SU-DHL-6 (cell line): ENCODE measurements at regions not wholly inside any gene's neighbourhood (a gene's known extent, or its start where the extent isn't known, plus 50 kb on each side); places are given as distances from the start of the nearest gene placed in this dataset.

ENCODE experiments used
- H2AFZ ChIP-seq: fragments of 200-600 bp; sonication (generic); 2 replicates; pipeline ENCODE4 v1.6.1; 2014; ENCODE audit warnings: low read depth, mild to moderate bottlenecking, moderate library complexity, mixed read lengths, antibody characterized with exemption, low read length; ENCODE audit not compliant: severe bottlenecking
- H3F3A ChIP-seq: fragments of 200-600 bp; shearing (Covaris generic); 2 replicates; pipeline ENCODE4 v1.6.0; 2016; ENCODE audit warnings: antibody characterized with exemption, mild to moderate bottlenecking; ENCODE audit not compliant: insufficient read depth
- H3K27ac ChIP-seq: fragments of 200-600 bp; sonication (generic); 2 replicates; pipeline ENCODE4 v1.5.1; 2016; ENCODE audit warnings: low read depth, mild to moderate bottlenecking, low read length, moderate library complexity, mixed read lengths
- H3K27me3 ChIP-seq: fragments of 200-600 bp; sonication (generic), shearing (Covaris generic); 2 replicates; pipeline ENCODE4 v1.6.0; 2014; ENCODE audit warnings: mild to moderate bottlenecking, low read length
- H3K36me3 ChIP-seq: fragments of 200-600 bp; sonication (generic); 2 replicates; pipeline ENCODE4 v1.6.1; 2014; ENCODE audit warnings: mild to moderate bottlenecking, low read length, mixed read lengths
- H3K4me2 ChIP-seq: fragments of 300-600, 200-600 bp; shearing (Covaris generic), sonication (generic); 2 replicates; pipeline ENCODE4 v1.6.0; 2014; ENCODE audit warnings: low read length, low read depth, mild to moderate bottlenecking; ENCODE audit not compliant: poor library complexity, severe bottlenecking
- H3K4me3 ChIP-seq: fragments of 200-600 bp; sonication (generic); 2 replicates; pipeline ENCODE4 v1.5.1; 2014; ENCODE audit warnings: antibody characterized with exemption, low read length, mild to moderate bottlenecking, mixed read lengths; ENCODE audit not compliant: insufficient read depth, poor library complexity, severe bottlenecking
- H3K79me2 ChIP-seq: fragments of 200-600 bp; sonication (generic); 2 replicates; pipeline ENCODE4 v1.6.1; 2014; ENCODE audit warnings: mild to moderate bottlenecking, low read length, moderate library complexity; ENCODE audit not compliant: insufficient read depth
- H3K9ac ChIP-seq: fragments of 200-600 bp; sonication (generic); 2 replicates; pipeline ENCODE4 v1.7.0; 2014; ENCODE audit warnings: mild to moderate bottlenecking, low read length
- H3K9me2 ChIP-seq: fragments of 200-600 bp; sonication (generic); replicated peaks from 2 replicates; pipeline ENCODE4 v1.6.1; 2014; ENCODE audit warnings: low read length; ENCODE audit not compliant: insufficient read depth
- H3K9me3 ChIP-seq: fragments of 200-600 bp; sonication (generic); 2 replicates; pipeline ENCODE4 v1.6.1; 2014; ENCODE audit warnings: low read length, mixed read lengths; ENCODE audit not compliant: insufficient read depth
- H4K20me1 ChIP-seq: fragments of 200-600 bp; sonication (generic); 2 replicates; pipeline ENCODE4 v1.6.1; 2014; ENCODE audit warnings: low read depth, mild to moderate bottlenecking, antibody characterized with exemption, low read length, moderate library complexity, mixed read lengths
- CTCF ChIP-seq: fragments of 200-600 bp; sonication (generic); IDR thresholded peaks from one replicate; pipeline ENCODE4 v1.5.1; 2017; ENCODE audit warnings: antibody characterized with exemption, mild to moderate bottlenecking, low read length, moderate library complexity; ENCODE audit not compliant: insufficient read depth, poor library complexity, severe bottlenecking
- EZH2phosphoT487 ChIP-seq: fragments of 200-600 bp; sonication (generic), shearing (Covaris generic); conservative IDR thresholded peaks from 2 replicates; pipeline ENCODE4 v1.6.1; 2018; ENCODE audit warnings: mild to moderate bottlenecking, antibody characterized with exemption, low read length, moderate library complexity, mixed read lengths

GRCh38 chr12:111250251-111250881, 118.5 kb downstream of the PHETA1 start:
- H3K4me3 ChIP-seq, result no peak overlapping the region
- H3K27ac ChIP-seq, result no peak overlapping the region
- peaks cover 9% of the 10 kb centered on the region; the same call in 1 of the 2 replicates for H4K20me1 ChIP-seq
- H3K27me3 ChIP-seq, result no peaks in the 10 kb centered on the region
- no peak overlapping the region for H3K9ac ChIP-seq
- no peak for TF ChIP-seq EZH2phosphoT487
- TF ChIP-seq CTCF, result no peak
- H3K4me2 ChIP-seq, result no peak overlapping the region
- H3K9me2 ChIP-seq, result no peaks in the 10 kb centered on the region
- H3F3A ChIP-seq, result peaks cover 4% of the 10 kb centered on the region; the same call in 1 of the 2 replicates
- peaks cover 16% of the 10 kb centered on the region; the same call in 1 of the 2 replicates for H3K79me2 ChIP-seq
- no peak overlapping the region for H2AFZ ChIP-seq
- H3K36me3 ChIP-seq, result peaks cover 14% of the 10 kb centered on the region
- no peaks in the 10 kb centered on the region for H3K9me3 ChIP-seq

GRCh38 chr12:111249757-111250156, 119.1 kb downstream of the PHETA1 start:
- peaks cover 14% of the 10 kb centered on the region for H3K36me3 ChIP-seq
- no peak overlapping the region for H3K4me2 ChIP-seq
- H2AFZ ChIP-seq, result no peak overlapping the region
- H3K4me3 ChIP-seq, result no peak overlapping the region
- peaks cover 16% of the 10 kb centered on the region; the same call in 1 of the 2 replicates for H3K79me2 ChIP-seq
- H3F3A ChIP-seq, result peaks cover 4% of the 10 kb centered on the region; the same call in 1 of the 2 replicates
- H3K9me2 ChIP-seq, result no peaks in the 10 kb centered on the region
- H3K27ac ChIP-seq, result no peak overlapping the region
- H4K20me1 ChIP-seq, result peaks cover 9% of the 10 kb centered on the region; the same call in 1 of the 2 replicates
- no peaks in the 10 kb centered on the region for H3K27me3 ChIP-seq
- no peaks in the 10 kb centered on the region for H3K9me3 ChIP-seq
- no peak overlapping the region for H3K9ac ChIP-seq
- TF ChIP-seq EZH2phosphoT487 (no peak), CTCF (no peak)

GRCh38 chr12:111249018-111249370, 119.9 kb downstream of the PHETA1 start:
- no peak overlapping the region for H3K4me3 ChIP-seq
- H3K4me2 ChIP-seq, result no peak overlapping the region
- no peaks in the 10 kb centered on the region for H3K9me2 ChIP-seq
- no peak overlapping the region for H2AFZ ChIP-seq
- no peak overlapping the region for H3K27ac ChIP-seq
- H3K9me3 ChIP-seq, result no peaks in the 10 kb centered on the region
- peaks cover 6% of the 10 kb centered on the region; the same call in 1 of the 2 replicates for H4K20me1 ChIP-seq
- no peak overlapping the region for H3K9ac ChIP-seq
- H3K36me3 ChIP-seq, result peaks cover 11% of the 10 kb centered on the region
- H3K27me3 ChIP-seq, result no peaks in the 10 kb centered on the region
- H3K79me2 ChIP-seq, result peaks cover 16% of the 10 kb centered on the region; the same call in 1 of the 2 replicates
- no peak for TF ChIP-seq EZH2phosphoT487
- no peak for TF ChIP-seq CTCF
- peaks cover 4% of the 10 kb centered on the region; the same call in 1 of the 2 replicates for H3F3A ChIP-seq
